Stimulated activated CD4-positive, alpha-beta T cell treated with anti-CD3 and anti-CD28 coated beads, TNF-alpha, amount 100 ng/mL, for 4 hours (primary cell): ENCODE measurements at regions not wholly inside any gene's neighbourhood (a gene's known extent, or its start where the extent isn't known, plus 50 kb on each side); places are given as distances from the start of the nearest gene placed in this dataset.
"Not testable (repeated sequence)": the region's sequence is repeated elsewhere in the genome, so short reads cannot be mapped to it uniquely, and the experiment has no call there.

Experiments used
- DNase-seq, 3 experiments: peaks; one replicate each; pipeline ENCODE4 v3.0.0-alpha.2; 2020; ENCODE audit warnings: low read depth in 3 of 3

DNA sequence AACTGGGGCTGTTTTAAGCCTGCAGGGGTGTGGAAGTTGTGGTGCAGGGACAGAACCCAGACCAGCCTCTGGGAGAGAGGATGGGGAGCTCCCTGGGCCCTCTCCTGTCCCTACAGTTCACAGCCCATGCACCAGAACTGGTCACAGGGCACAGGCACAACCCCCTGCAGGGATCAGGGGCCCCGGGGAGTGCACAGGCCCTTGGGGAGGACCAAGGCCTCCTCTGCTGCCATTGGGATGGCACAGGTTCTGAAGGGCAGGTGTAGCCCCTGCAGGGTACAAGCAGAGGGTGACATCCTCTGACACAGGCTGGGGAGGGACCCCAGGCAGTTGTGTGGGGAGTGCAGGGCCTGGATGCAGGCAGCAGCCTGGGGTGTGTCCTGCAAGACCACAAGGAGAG, 66.4 kb upstream of the SFSWAP start:
- DNase-seq: no peak

DNA sequence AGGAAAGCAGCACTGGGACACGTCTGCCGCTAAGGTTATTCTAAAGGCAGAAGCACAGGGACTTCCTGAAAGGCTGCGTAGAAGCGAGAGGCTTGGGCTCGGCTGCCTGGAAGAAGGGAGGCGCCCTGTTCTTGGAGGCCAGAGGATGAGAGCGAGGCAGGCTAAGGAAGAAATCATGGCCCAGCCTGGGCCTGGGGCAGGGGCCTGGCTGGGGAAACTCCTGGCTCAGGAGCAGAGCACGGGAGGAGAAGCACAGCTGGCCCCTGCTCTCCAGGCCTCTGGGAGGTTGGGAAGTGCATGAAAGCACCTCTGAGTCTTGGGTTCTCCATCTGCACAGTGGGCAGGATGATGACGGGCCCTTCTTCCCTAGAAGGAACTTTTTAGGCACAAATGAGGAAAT, 66.0 kb upstream of the SFSWAP start:
- not testable (repeated sequence) for DNase-seq

DNA sequence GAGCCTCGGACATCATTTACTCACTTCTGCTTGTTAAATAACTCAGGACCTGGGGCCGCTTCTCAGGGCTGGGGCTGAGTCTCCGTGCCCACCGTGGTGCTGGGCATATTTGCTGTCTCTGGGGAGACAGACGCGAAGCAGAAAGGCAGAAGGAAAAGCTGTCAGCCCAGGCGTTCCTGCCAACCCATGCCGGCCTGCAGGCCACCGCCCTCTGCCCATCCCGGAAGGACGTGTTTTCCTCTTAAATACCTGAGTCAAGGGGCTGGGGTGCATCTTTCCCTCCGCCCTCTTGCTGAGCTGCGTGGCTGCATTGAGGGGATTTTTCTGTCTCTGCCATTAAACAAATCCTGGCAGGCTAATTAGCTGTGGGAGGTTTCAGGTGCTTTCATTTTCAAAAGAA, 65.3 kb upstream of the SFSWAP start:
- not testable (repeated sequence) for DNase-seq

- DNase-seq: not testable (repeated sequence)
Observed at GRCh38 chr12:131646444-131646843, 64.4 kb upstream of the SFSWAP start.

DNA sequence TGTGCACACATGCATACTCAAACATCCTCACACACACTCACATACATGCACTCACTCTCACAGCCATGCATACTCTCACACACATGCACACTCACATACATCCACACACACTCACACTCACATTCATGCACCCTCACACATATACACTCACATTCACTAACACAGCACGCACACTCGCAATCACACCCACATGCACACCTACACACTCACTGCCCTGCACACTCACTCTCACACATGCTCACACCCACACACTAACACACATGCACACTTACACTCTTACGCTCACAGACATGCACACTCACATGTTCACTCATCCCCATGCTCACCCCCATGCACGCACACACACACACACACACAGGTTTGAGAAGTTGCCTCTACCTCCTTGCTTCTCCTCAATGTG, 63.2 kb upstream of the SFSWAP start:
- no peak for DNase-seq

DNA sequence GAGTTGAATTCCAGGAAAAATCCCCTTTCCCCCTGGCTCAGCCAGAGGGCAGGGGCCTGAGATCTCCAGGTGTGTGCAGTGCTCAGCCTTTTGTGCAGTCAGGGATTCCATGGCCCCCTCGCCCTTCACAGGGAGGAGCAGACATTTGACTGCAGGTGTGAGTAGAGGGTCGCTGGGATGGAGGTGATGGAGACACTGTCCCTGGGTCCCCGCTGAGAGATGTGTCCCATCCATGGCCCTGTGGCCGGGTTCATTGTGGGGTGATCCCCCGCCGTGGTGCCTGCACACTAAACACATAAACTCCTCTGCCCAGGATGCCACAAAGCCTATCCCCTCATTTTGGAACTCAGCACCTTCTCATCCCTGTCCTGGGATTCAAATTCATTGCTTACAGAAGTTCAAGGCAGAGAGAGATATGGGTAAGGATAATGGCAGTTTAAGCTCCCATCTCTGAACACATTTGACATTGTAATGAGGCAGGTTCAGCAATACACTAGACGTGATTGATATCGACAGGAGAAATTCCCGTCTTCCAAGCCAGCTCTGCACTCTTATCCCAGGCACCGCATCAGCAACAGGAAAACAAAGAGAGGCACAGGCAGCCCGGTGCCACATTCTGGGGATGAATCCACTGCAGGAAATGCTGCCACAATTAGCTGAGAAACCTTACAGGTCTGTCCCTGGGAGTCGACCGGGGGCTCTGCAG, 55.3 kb upstream of the SFSWAP start:
- DNase-seq: not testable (repeated sequence)

- not testable (repeated sequence) for DNase-seq
Observed at GRCh38 chr12:131656796-131657195, 54.1 kb upstream of the SFSWAP start.

DNA sequence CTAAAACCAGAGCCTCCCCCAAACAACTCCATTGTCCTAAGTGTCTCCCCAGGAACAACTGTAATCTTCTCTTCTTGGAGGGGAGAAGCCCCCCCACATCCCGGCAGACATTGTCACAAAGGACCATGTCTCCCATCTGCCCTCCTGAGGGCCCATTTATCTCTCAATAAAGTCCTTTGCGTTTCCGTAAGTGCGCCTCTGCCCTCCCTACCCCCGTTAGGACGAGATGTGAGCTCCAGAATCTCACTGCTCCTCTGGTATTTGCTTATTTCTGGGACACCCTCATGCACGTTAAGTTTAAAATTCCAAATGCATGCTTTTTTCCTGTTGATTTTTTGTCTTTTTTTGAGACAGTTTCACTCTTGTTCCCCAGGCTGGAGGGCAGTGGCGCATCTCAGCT, 52.3 kb upstream of the SFSWAP start:
- DNase-seq: not testable (repeated sequence)

DNA sequence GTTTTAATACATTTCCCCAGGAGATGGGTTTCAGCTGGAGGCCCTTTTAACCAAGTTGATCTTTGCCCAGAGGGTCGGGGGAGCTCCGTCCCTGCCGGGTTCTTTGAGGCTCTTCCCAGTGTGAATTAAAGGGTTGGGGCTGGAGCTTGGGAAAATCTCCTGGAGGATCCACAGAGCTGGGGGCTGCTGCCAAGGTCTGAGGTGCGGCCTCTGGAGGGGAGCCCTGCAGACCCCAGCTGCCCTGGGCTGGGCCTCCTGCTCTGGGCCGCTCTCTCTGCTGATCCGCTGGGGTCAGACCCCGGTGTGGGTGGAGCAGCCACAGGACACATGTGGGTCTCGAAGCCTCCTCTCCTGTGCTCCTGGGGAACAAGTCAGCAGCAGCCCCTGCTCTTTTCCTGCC, 51.4 kb upstream of the SFSWAP start:
- not testable (repeated sequence) for DNase-seq

- DNase-seq: not testable (repeated sequence)
Observed at GRCh38 chr12:131659976-131660375, 50.9 kb upstream of the SFSWAP start.

DNA sequence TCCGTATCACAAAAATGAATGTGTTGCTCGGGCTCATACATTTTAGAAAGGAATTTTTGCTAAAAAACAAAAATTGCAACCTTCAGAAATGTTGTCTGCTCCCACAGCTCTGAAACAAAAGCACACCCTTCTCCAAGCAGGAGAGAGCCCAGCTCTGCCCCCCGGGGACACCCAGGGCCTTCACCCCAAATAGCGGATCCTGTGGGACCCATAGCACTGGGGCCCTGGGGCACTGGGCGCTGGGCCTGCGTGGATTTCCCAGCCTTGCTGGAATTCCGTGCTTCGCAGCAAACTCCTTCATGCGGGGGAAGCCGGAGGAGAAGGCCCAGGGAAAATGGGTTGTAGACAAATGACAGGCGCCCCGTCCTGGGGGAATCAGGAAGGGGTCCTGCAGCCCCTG, 50.5 kb upstream of the SFSWAP start:
- DNase-seq: not testable (repeated sequence)
